NCI-H226 (cell line): ENCODE measurements at regions not wholly inside any gene's neighbourhood (a gene's known extent, or its start where the extent isn't known, plus 50 kb on each side); places are given as distances from the start of the nearest gene placed in this dataset.

Experiments
- DNase-seq: peaks from one replicate; pipeline ENCODE4 v3.0.0-alpha.2; 2015

DNA sequence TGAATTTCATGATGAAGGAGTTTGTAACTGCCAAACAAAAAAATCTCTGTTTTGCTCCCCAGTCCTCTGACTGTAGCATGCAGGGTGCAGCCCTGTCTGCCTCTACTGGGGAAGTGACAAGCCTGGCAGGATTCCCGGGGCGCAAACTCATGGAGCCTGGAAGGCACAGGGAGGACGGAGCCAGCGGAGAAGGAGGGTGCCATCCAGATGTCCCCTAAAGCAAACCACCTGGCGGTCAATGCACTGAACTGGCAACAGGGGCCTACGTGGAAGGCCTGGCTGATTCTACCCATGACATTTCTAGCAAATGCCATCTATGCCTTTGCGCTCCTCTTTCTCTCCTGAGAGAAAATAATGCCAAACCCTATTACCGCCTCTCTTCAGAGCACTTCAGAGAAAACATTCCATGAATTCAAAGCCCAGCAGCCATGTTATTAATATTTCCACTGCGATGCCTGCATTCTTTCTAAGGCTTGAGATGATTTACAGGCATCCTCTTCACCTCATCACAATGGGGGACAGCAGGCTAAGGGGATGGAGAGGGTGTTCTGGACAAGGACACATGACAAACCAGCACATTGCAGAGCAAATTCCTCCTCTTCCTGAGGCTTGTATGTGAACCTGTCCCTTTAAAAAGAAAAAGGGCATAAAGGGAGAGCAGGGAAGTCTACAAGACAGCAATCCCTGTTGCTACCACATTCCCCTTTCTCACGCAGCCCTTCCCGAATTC, 329.3 kb upstream of the NOCT start:
- DNase-seq, result no peak

DNA sequence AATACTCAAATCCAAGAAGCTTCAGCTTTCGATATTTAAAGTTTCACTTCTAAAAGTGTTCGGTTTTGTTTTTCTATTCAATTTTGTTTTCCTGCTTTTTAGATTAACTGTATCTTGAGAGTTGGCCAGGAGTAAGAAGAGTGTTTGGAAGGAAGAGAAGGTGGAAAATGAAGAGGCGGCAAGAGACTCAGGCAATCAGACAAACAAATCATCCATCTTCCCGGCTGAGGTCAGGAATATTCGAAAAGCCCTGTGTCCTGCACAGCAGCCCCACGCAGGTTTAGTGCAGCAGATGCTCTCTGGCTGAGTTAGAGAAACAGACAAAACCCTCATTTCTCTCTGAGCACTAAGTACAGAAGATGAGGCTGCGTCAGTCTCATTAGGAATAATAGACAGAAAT, 330.3 kb upstream of the NOCT start:
- DNase-seq, result no peak

DNA sequence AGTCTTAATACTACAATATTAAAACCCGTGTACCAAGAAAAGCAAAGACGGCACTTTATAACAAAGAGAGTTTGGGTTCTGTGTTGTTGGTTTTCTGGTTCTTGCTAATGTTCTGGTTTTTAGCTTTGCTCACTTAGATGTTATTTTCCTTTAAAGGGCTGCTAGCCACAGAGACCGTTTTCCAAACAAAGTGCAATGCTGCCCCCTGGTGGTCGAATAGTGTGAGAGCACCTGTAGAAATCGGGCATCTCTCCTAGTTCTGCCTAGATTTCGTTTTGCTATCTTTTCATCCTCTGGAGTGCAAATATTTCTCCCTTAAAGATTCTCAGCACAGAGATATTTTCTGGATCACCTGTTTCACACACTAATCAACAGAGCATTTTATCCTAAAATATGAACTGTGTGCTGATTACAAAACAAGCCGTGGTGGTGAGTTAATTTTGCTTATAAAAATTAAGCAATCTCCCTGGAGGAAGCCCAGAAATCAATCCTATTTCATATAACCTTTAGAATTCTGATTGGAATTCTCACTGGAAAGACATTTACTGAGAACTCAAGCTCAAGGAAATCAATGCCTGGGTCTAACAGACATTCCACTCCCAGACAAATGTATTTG, 334.5 kb upstream of the NOCT start:
- DNase-seq, result peak; percentile 24

DNA sequence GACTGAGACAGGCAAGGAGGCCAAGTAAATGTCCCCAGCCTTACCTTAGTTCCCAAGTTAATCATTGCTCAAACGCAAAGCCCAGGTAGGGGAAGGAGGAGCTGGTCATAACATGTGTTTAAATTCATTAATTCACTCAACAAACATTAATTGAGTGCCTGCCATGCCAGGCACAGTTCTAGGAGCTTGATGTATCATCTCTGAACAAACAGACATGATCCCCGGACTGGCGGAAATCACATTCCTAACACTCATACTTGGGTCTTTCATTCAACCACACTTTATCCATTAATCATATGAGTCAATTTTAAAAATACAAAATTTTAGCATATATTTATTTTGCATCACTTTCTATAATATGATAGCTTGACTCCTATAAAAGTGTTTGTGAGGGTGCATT, 335.3 kb upstream of the NOCT start:
- DNase-seq, result no peak

DNA sequence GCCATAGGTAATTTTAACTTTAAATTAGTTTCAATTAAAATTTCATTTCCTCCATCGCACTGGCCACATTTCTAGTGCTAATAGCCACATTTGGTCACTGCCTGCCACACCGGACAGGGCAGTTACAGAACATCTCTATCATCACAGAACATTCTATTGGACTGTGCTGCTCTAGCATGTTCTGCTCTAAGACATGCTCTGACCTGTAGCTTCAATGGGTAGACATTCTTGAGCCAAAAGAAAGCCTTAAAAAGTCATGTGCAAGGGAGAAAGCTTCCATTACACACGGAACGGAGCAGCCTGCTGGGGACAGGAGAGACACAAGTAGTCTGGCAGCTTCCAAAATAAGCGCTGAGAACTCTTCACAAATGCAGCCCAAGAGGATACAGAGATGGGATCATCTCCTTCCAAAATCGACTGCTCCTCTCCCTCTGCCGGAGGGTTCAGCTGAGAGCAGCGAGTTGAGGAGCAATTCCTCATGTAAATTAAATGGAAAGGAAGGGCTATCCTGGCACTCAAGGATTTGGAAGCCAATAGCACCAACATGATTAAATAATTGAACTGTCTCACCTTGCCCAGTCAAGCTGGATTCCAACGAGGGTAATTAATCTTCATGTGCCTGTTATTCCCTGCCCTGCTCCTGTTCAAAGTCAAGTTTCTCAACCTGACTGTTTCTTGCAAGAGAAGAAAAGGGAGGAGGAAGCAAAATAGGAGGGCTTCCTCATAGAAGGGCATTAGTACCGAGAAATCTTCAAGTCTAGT, 336.4 kb upstream of the NOCT start:
- DNase-seq, result no peak

DNA sequence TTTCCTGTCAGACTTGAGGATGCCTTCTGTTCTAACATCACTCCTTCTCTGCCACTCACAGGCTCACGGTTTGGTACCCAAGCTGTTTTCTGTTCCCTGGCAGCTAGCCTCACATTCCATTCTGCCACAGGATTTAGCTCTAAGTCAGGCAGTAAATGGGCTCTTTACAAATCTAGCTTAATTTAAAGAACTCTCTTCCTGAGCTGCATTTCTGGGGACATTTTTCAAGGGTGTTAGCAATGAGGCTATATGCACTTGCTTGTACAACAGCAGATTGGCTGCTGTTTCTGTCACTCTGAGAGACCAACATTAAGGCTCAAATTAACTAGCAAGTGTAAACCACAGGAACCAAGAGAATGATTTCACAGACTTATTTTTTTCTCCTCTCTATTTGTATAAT, 337.8 kb upstream of the NOCT start:
- no peak for DNase-seq

DNA sequence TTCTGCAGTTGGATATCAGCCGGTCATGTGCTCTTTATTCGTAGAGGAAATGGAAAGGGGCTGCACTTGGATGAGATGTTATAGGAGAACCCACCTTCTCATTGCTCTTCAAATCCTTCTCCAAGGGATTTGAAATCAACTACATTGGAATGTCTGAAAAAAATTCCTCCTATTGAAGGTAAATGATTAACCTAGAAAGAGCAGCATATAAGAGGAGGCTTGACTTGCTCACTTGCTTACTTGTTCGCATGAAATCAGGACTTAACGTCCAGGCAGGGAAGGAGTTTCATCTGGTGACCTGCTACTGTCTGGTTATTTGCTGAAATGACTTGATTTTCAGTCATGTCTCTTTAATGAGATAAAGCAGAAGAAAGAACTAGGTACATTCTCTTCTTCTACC, 338.4 kb upstream of the NOCT start:
- DNase-seq, result no peak

DNA sequence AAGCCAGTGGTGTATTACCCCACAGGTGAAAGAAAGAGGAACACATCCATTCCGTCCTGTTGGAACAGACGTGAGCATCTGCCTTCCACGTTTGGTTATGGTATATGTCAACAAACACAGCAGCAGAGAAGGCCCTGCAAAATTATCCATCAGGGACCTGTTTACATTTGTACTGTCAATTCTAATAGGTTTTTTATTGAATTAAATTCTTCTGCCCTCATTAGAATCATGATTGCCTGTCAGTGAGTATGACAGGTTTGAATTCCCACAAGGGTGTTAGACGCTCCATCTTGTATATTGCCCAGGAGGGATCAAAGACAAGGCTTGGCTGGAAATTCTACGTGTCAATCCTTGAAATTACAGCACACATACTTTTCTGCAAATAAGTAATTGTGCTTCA, 339.9 kb upstream of the NOCT start:
- DNase-seq, result no peak

DNA sequence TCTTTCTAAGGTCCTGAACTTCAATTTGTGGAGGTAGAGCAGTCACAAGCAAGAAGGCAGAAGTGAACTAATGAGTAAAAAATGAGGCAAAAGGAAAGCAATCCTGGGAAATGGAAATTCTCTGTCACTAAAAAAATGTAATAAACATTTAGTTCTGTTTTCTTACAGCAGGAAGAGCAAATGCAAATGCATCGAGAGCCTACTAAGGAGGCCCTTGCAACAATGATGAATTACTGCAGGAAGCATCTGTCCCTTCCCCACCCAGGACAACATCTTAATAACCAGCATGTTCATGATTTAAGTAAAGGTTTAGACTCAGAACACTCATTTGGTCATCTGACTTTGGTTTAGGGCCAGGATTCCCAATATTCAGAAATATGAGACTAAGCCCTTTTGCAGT, 341.4 kb upstream of the NOCT start:
- no peak for DNase-seq

DNA sequence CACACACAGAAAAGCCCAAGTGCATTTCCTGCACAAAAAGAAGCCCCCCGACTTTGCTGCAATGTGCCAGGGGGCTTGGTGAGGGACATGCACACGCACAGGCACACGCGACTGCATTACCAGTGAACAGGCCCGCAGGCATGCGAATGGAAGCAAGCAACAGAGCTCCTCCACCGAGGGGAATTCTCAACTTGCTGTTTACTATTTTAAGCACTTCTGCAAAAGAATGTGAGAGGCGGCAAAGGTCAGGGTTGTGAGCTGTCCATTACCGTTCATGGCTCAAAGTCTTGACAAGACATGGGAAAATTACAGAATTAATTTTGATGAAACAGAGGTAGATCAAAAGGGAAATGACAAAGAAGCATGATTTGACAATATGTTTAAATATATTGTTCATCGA, 342.5 kb upstream of the NOCT start:
- no peak for DNase-seq

DNA sequence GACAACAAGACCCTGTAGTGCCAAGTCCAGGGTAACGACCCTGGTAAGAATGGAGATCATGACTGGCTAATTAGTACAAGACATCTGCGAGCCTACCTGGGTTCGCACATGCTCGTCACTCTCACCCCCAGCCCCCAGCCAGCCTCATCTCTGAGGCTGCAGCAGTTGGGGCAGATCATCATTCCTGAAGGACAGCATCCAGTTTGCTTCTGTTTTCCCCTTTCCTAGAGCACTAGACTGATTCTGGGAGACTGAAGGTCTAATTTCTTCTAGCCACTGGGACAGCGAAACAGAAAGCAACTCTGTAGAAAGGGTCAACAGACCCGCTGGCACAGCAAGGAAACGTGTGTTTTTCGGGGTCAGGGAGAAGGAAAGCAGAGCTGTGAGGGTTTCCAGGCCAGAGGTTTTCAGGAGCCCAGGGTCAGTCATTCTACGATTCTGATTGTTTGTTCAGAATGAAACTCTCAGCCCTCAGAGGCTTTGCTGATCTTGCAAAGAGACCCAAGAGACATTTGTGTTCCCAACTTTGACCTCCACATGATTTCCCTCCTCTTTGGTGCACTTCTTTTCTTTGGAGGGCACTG, 343.1 kb upstream of the NOCT start:
- no peak for DNase-seq

DNA sequence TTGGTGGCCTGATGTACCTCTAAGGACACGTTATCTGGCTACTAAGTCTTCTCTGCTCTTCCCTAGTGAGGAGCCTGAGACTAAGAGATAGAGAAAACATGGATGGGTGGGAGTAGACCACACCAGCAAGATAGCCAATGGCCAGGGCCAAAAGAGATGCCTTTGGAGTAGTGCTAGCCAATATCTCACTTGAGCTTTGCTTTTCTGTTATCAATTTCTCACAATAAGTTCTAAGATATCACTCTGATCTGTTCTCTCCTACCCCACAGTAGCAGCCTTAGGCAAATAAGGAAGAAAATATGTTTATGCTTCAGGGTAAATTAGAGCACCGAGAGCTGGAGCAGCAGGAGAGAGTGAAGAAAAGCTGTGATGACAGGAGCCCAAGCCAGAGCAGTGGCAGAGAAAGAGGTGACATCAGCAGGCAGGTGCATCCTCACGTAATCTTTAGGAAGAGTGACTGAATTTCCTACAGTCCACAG, 343.9 kb upstream of the NOCT start:
- DNase-seq, result no peak

DNA sequence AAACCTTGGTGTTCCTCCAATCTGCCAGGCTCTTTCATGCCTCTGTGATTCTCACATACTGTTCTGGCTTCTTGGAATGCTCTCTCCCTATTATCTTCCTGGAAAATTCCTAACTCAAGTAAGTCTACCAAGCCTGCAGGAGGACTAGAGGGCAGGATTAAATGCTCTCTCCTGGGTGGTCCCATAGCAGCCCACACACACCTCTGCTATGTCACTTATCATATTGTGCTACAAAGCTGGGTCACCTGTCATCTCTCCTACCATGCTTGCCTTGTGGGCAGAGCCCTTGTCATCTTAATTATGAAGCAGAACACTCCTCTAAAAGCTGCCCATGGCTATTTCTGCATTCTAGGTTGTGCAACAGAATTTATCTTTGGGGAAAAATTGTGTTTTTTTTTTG, 344.5 kb upstream of the NOCT start:
- DNase-seq, result no peak

DNA sequence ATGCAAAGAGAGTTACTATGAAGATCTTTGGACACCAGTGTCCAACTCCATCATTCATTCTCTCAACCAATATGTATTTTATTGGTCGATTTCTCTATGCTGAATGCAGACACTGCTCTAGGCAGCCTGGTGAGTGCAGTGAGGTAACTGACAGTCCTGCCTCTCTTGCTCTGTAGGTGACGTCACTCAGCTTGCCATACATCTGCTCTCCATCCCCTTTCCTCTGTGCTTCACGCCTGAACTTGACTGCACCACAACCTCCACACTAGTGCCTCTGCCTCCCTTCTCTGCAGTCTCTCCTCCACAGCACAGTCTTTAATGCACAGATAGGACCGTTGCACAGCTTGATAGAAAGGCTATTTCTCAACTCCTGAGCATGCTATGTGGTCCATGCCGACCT, 344.9 kb upstream of the NOCT start:
- no peak for DNase-seq

DNA sequence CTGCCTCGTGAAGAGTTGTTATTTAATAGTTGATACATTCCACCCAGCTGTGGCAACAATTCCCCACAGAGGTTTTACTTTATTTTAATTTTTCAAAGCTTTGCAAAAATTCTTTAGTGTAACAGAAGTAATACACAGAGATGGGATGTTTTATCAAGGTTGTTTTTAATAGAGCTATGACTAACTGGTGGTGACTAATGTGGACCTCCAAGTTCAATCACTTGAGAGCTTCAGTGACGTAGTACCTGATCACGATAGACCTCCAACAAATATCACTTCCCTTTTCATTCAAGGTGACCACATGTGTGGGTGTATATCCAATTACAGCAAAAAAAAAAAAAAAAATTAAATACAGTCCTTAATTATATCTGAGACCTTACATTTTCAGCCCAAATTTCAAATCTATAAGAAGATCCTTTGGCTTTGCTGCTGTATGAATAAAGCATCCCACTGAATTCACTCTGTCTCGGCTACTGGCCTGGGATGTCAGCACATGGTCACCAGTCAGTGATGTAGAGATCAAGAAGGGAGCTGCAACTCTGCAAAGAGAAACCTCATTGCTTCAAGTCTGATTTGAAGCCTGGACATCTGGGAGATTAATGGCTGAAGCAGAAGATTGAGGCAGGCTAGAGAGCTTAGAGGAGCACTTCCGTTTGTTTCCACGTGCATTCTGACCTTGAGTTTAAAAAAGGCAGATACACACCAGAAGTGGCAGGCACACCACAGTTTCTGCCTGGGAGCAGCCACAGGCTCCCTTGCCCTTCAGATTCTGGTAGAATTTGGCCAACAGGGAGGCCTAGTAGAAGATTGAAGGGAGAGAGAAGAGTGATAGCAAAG, 345.9 kb upstream of the NOCT start:
- DNase-seq, result no peak

DNA sequence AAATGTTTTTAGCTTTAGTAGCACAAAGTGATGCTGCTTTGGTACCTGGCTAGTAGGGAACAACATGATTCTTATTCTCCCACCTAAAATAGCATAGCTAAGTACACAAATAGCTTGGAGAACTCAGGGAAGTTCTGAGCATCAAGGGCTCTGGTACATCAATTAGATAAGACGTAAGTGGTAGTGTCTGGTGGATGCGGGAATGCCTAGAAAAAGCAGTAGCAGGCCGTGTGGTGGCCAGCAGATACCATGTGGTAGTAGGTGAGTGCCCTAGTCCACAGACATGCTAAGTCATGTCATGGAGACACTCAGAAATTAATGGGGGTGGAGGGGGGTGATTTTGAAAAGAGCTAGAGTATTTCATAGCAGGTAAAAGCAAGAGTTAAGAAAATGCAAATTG, 347.3 kb upstream of the NOCT start:
- no peak for DNase-seq

DNA sequence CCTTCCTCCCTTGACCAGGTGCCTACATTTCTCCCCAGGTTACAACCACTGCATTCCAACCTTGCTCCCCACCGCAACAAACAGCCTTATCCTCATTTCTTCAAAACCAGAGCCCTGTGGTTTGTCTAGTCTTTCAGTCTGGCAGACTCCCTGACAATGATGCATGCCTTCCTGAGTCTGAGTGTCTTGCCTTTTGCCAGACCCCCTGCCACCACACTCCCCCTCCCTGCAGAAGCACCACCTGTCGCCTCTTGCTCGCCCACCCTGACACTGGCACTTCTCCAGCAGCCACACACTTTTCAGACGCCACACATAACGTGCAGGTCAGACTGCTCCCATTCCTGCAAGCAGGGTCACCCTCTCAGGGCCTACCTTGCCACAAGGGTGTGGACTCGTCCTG, 349.2 kb upstream of the NOCT start:
- no peak for DNase-seq

DNA sequence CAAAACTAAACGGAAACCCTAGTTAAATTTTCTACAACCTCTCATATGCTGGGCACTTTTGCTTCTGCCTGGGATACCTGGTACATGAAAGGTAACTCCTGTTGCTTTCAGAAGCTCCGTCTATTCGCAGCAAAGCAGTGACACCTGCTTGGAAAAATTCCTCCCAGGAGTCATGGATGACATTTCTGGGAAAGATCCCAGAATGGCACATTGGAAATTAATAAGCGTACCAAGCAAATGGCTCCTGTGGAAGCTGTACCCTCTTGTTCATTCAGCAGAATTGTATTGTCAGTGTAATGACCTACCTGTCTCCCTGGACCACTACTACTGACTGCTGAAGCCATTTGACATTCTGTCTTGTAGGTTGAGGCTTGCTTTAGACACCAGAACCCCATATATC, 349.7 kb upstream of the NOCT start:
- no peak for DNase-seq

DNA sequence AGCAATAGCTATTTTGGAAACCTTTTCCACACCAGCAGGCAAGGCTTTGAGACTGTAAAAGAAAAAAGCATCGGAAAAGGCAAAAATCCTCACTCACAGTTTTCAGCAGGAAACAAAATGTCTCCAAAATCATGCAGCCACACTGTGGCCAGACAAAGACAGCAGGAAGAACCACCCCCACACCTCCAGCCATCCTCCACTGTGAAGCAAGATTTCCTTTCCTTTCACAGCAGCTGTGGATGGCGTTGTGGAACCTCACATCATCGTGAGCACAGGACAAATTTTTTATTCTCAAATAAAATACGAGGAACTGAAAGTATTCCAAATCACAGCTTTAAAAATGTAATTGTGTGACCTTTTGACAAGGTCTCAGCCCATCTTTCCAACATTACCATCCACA, 351.7 kb upstream of the NOCT start:
- DNase-seq, result no peak

DNA sequence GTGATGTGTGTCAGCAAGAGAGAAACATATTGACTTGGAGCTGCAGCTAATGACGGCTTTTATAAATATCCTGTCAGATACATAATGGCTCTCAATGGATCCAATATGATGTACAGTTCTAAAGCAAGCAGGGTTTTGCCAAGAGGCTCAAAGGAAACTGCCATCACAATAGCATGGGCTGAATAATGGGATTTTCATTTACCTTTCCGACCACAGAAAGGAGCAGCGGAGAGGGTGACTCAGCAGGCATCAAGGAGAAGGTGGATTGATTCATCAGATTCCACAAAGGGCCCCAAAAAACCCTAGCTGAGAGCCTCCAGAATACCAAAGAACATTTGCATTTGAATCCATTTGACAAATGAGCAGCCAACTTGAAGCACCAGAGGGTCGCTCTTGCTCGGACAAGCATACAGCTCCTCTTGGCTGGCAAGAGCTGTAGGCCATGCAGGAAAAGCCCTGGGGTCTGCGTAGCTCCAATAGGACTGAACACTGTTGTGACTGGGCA, 355.7 kb upstream of the NOCT start:
- no peak for DNase-seq

DNA sequence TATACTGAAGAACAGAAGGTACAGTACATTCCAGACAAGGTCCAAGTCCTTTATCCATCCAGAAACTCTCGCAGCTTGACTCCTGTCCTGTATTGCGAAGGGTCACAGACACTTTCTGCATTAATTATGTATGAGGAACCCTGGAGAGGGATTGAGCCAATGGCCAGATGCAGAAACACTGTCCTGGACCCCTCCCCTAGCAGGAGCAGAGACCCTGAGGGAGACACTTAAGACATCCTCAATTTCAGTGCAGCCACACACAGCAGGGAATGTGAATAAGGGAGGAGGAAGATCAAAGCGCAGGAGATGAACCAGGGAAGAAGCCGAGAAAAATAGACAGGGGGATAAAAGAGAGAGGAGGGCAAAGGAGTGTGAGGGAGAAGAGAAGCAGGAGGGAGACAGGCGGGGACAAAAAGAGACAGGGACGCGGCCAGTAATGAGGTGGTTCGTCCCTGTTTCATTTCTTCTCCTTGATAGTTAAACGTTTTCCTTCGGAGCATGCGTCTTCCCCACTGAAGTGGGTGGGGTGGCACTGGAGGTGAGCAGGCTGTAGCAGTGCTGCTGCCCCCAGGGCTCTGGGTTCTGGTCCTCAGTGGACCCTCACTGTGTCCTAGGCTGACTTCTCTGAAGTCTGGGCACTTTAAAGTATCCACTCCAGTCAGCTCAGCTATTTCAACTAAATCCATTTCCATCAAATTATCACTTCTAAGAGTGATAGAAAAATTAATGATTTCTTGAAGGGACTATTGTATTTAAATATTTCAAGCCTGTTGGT, 356.4 kb upstream of the NOCT start:
- no peak for DNase-seq

DNA sequence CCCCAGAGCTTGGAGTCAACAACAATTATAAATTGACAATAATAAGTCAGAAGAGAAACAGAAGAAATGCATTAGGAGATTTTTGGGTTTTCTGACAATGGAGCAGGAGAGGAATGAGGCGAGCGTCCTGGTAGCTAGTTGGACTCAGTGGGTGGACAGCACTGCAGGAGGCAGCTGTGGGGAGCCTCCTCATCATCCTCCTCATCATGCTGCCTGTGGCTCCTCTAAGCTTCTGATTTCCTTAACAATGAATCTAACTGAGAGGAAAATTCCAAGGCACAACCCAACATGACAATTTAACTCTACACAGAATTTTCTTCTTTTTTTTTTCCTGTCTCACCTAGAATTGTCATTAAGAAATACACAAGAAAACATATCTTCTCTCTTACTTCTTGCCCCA, 357.1 kb upstream of the NOCT start:
- DNase-seq, result no peak
